Mucosa of gallbladder (tissue), 1 donor: ENCODE measurements at regions not wholly inside any gene's neighbourhood (a gene's known extent, or its start where the extent isn't known, plus 50 kb on each side); places are given as distances from the start of the nearest gene placed in this dataset.

ENCODE experiments used
- DNase-seq: peaks from one replicate; pipeline ENCODE4 v3.0.0-alpha.2; 2020; ENCODE audit warnings: low spot score
- donor health status: DM: no; HTN: no; CAD: no.

DNA sequence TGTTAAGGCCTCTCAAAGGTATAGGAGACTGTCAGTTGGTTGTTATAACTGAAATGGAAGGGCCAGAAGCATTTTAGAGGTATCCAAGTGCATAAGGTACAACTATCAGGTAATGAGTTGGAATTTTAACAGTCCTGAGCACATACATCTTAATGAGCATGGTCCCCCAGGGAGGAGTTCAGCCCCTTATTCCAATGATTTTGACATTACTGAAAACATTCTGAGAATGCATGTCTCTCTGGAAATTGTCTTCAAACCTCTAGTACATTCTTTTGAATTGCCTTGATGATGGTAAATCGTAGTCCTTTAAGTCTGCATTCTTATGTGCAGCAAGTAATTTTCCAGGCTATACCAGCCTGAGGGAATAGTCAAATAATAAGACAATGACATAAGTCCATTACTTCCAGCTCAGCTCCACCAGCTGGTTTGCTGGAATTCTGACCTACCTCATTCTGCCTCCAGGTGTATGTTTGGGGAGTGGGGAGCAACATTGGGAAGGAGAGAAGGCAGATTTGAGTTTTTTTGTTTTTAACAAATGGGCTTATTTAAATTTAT lies 239.2 kb downstream of the MSRB3 start:
- DNase-seq, result no peak

GRCh38 chr12:65518771-65519170 lies 240.3 kb downstream of the MSRB3 start:
- DNase-seq, result no peak

DNA sequence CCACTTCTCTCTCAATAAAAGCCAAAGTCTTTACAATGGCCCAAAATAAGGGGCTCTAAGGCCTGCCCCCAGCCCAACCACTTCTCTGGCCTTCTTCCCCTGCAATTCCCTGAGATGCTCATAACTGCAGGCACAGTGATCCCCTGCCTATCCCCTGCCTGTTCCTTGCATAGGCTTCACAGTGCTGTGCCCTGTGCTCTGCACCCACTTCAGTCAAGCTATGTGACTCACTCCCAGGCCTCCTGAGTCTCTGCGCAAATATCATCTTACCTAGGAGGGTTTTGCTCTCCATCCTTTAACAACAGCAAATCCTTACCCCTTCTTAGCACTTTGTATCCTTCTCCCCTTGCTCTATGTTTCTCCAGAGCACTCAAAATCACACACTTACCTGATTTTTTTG lies 242.2 kb downstream of the MSRB3 start:
- no peak for DNase-seq

DNA sequence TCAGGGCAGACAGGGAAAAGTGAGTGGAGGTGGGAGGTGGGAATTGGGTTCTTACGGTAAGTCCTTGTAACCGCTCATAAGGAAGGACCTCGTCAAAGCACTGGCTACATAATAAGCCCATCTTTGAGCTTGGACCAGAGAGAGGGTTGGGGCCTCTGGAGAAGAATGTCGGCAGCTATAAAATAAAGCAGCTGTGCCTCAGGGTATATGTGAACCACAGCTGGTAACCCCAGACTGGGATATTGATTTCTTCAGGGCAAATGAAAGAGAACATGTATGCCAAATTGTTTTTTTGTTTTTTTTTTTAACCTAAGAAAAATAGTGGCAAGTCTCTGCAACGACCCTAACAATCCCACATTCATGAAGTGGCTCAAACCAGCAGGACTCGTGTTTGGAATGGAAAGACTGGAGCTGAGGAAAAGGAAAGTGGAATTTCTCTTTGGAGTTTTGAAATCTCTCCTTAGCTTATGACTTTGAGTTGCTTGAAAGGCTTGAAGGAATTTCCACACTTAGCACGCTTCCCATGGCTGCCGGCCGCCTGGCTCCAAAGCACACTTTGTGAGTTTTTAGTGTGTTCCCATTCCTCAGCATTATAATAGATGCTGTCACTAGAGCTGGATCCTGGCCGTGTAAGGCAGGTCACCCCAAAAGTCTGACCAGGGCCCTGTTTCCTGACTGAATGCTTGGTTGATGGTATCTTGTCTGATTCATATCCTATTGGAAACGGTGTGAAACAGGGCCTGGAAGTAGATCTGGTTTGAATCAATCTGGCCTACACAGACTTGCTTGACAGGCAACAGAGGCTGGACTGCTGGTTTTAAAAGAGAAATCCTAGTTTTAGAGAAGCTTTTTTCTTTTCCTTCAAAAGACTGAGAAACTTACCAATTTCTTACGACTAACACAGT lies 244.7 kb downstream of the MSRB3 start:
- no peak for DNase-seq

- DNase-seq, result no peak
These were observed 246.2 kb downstream of the MSRB3 start for GRCh38 chr12:65524666-65525065.

DNA sequence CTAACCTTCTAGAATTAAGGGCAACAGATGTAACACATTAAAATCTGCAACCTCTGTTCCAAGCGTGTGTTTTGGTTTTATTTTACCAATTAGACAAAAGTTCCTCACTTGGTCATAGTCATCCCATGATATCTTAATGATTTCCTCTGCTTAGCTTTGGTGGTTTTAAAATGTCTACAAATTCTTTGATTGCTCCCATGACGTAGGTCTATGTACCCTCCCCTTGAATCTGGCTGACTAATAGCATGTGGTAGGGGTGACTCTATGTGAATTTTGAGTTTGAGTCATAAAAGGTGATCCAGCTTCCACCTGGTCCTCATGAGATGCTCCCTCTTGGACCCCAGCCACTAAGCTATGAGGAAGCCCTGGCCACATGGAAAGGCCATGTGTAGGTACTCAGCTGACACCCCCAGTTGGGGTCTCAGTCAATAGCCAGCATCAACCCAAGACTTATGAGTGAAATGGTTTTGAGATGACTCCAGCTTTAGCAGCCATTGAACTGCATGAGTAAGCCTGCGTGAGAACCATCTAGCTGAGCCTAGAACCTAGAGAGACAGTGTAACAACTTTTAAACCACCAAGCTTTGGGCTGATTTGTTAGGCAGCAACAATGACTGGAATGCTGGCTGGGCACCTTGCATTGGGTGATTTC lies 247.1 kb downstream of the MSRB3 start:
- no peak for DNase-seq

- no peak for DNase-seq
These were observed 247.8 kb downstream of the MSRB3 start for GRCh38 chr12:65526311-65526710.

DNA sequence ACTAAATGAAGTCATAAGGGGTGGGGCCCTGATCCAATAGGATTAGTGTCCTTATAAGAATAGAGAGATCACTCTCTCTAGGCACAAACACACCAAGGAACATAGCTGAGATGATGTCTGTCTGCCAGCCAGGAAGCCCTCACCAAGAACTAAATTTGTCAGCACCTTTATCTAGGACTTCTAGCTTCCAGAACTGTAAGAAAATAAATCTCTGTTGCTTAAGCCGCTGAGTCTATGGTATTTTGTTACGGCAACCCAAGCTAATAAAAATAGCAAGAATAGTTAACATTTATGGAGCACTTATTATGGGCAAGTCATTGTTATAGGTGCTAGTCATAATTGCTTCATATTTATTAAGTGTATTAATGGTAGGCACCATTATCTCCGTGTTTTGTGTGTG lies 249.6 kb downstream of the MSRB3 start:
- no peak for DNase-seq

- no peak for DNase-seq
These were observed 250.6 kb downstream of the MSRB3 start for GRCh38 chr12:65529106-65529505.

DNA sequence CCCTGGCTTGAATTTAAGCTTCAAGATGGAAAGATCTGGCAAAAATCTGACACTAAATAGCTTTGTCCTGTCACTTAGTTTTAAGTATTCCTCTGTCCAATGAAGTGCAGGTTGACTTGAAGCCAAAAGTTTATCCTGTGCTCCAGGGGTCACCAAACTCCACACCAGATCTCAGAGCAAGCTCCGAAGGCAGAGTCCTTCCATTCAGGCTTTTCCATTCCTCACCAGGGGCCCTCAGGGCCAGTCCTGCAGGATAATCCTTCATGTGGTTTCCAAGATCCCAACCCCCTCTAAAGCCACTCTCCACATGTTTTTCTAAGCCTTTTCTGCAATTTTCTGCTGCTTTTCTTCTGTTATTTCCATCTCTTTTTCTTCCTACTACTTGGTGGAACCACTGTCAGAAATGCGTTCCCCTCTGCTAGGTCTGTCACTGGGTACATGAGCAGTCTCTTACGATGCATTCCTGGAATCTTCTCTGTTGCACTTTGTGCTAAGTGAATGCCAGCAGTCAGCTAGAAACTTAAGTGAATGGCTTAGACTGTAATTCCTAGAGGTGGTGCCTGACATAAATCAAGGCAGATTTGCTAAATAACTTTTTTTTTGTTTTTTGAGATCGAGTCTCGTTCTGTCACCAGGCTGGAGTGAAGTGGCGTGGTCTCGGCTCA lies 251.4 kb downstream of the MSRB3 start:
- no peak for DNase-seq

- DNase-seq, result no peak
These were observed 253.7 kb downstream of the MSRB3 start for GRCh38 chr12:65532162-65532561.

- DNase-seq, result no peak
These were observed 254.3 kb downstream of the MSRB3 start for GRCh38 chr12:65532764-65533163.

DNA sequence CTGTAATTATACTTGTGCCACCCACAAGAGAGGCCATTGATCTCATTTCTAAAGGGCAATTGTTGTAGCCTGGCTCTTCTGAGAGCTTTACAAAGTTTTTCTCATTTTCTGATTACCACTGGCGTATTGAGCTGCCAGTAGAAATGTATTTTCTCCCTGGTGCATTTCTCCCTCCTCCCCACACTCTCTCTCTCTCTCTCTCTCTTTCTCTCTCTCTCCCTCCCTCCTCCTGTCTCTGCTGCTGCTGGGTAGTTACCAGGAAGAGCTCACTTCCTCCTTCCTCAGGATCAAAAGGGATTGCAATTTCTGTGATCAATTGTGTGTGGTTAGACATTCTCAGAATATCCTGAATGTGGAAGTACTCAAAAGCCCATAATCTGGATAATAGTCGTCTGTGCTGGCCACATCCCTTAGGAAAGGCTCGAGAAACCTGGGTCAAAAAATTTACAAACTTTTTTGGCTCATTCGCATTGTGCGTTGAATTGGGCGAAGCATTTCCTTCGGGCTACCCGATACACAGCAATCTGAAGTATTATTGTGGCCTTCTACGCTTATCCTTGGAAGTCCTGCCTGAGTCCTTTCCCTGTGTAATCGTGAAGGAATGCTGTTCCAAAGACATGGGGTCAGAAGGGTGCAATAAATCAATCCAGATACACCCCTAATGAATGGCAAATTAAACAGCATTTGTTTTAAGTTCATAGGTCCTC lies 254.8 kb downstream of the MSRB3 start:
- DNase-seq, result no peak

- no peak for DNase-seq
These were observed 255.9 kb downstream of the MSRB3 start for GRCh38 chr12:65534238-65534841.

DNA sequence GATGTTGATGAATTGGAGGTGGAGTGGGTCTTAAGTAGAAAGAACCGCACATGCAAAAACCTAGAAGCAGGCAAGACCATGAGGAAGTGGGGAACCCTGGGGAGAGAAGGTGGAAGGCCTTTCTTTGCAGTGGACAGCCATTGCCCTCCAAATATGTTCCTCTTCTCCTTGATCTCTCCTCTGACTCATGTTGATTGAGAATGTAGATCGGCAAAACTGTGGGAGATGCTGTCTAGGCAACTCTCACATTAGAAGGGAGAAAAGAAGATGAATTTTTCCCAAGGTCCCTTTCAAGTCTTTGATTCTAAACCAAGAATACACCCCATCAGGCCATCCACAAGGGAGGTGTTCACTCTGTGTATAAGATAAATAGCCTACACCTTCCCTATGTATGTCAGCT lies 257.5 kb downstream of the MSRB3 start:
- DNase-seq, result no peak

DNA sequence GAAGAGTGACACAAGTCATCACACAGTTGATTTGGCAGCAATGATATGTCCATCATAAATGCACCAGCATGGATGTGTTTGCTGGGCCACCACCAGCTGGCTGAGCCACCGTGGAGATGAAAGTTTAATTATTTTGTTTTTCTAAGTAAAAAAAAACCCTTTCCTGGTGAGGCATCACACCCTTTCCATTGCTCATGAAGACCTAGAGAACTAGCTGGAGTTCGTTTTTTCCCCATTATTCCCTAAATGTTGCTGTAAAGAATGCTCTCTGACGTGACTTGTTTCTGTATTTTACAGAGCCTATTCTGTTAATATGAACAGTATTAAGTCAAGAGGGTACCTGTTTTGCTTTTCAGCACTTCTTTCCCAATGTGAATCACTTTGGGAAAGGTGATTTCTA lies 257.9 kb downstream of the MSRB3 start:
- DNase-seq, result no peak

DNA sequence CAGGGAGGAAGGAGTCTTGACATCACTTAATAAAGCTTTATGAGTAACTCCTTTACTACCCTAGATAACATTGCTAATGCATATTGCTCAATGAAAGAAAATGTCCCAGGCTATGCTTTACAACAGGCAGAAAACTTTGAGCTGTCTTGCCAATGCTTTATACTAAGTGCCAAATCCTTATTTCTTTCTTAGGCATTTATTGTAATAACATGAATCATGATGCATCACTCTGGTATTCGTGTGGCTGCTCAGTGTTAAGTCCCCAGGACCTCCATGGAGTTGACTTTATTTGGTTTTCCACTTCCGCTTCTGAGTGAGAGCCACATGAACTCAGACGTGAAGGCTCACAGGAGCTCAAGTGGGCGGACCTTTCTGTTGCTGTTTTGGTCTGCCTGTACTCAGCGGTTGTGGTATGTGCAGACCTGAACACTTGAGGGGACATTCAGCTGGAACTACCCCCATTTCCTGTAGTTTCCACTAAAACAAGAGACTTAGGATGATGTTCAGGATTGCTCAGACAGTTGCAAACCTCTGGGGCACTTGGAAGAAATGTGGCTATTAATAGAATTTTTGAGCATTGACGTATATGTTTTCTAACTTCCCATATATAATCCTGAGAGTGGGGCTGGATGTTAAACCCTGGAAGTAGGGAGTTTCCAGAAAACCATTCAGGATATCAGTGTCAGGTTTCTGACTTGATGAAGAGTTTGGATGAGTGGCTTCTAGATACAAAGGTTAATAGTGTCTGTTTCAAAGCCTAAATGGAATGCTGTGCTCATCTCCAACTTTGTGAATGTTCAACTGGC lies 258.6 kb downstream of the MSRB3 start:
- peak; percentile 42 for DNase-seq

GRCh38 chr12:65537978-65538377 lies 259.5 kb downstream of the MSRB3 start:
- no peak for DNase-seq

- no peak for DNase-seq
These were observed 260.5 kb downstream of the MSRB3 start for GRCh38 chr12:65539023-65539422.

- DNase-seq, result no peak
These were observed 261.7 kb downstream of the MSRB3 start for GRCh38 chr12:65540140-65540539.

GRCh38 chr12:65546528-65546927 lies 268.0 kb downstream of the MSRB3 start:
- DNase-seq, result no peak
